GM12878 (cell line): ENCODE measurements at regions not wholly inside any gene's neighbourhood (a gene's known extent, or its start where the extent isn't known, plus 50 kb on each side); places are given as distances from the start of the nearest gene placed in this dataset.

ENCODE experiments used
- ETV6 ChIP-seq, 2 experiments: fragments of 450-650 bp in 1 of 2; IDR thresholded peaks in 1 of 2; conservative IDR thresholded peaks in 1 of 2; 2 replicates each; pipeline ENCODE4 v1.6.1; 2014; ENCODE audit warnings: antibody characterized with exemption in 1 of 2, borderline replicate concordance in 1 of 2, low read depth in 1 of 2, mild to moderate bottlenecking in 1 of 2, moderate library complexity in 1 of 2
- EZH2 ChIP-seq: IDR thresholded peaks from 2 replicates; pipeline ENCODE4 v1.6.1; 2012; ENCODE audit warnings: low read depth, mild to moderate bottlenecking, control low read depth, inconsistent platforms, low read length, borderline replicate concordance; ENCODE audit not compliant: control insufficient read depth
- FOXM1 ChIP-seq: IDR thresholded peaks from 2 replicates; pipeline ENCODE4 v1.6.1; 2012; ENCODE audit warnings: low read depth, mild to moderate bottlenecking, inconsistent platforms, low read length, moderate library complexity
- TF ChIP-seq, protein P1 (sequence below), 3 experiments: IDR thresholded peaks in 2 of 3; conservative IDR thresholded peaks in 1 of 3; 2 replicates each; pipeline ENCODE4 v1.5.1; 2011; ENCODE audit warnings: low read depth in 3 of 3, low read length in 3 of 3, mild to moderate bottlenecking in 3 of 3, control low read depth in 2 of 3, moderate library complexity in 2 of 3, inconsistent platforms in 1 of 3, mixed read lengths in 1 of 3; ENCODE audit not compliant: control insufficient read depth in 2 of 3, insufficient read depth in 1 of 3; ENCODE audit errors: extremely low read depth in 1 of 3

DNA sequence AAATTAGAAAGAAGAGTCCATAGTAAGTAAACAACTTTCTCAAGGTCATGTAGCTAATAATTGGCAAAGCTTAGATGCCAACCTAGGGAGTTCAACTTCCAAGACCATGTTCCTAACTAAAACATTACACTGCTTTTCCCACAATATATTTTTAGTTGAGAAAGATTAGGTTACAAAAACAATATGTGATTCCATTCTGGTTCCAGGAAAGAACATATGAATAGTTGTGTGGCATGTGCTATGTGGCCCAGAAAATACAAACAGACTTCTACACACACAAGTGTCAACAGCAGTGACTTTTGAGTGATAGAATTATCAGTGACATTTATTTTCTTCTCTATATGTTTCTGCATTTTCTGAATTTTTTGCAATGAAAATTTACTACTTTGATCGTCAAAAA, 62.7 kb upstream of the EDNRA start:
- TF ChIP-seq EZH2 (no peak), ETV6 (conservative IDR thresholded peaks at IDR 0.05 in 1 of 2, IDR thresholded peaks at IDR 0.05 in 1 of 2; ENCODE audit: borderline replicate concordance in 1 of 2, low read depth in 1 of 2) (no peak), FOXM1 (no peak)
- TF ChIP-seq, protein P1, sequence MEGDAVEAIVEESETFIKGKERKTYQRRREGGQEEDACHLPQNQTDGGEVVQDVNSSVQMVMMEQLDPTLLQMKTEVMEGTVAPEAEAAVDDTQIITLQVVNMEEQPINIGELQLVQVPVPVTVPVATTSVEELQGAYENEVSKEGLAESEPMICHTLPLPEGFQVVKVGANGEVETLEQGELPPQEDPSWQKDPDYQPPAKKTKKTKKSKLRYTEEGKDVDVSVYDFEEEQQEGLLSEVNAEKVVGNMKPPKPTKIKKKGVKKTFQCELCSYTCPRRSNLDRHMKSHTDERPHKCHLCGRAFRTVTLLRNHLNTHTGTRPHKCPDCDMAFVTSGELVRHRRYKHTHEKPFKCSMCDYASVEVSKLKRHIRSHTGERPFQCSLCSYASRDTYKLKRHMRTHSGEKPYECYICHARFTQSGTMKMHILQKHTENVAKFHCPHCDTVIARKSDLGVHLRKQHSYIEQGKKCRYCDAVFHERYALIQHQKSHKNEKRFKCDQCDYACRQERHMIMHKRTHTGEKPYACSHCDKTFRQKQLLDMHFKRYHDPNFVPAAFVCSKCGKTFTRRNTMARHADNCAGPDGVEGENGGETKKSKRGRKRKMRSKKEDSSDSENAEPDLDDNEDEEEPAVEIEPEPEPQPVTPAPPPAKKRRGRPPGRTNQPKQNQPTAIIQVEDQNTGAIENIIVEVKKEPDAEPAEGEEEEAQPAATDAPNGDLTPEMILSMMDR (IDR thresholded peaks at IDR 0.05 in 2 of 3, conservative IDR thresholded peaks at IDR 0.05 in 1 of 3; ENCODE audit: control insufficient read depth in 2 of 3, extremely low read depth in 1 of 3, insufficient read depth in 1 of 3, low read depth in 3 of 3, low read length in 3 of 3) = no peak
